ENCODE measurements at regions not wholly inside any gene's neighbourhood (a gene's known extent, or its start where the extent isn't known, plus 50 kb on each side); places are given as distances from the start of the nearest gene placed in this dataset.
A peak's percentile ranks its signal among the peaks of the same experiment; 100 is the strongest.

- Histone ChIP-seq H3K4me1 (ENCODE audit: low read length) (peaks cover 19% of the 10 kb centered on the region), H3K9ac (ENCODE audit: low read length) (no peak overlapping the region), H3K36me3 (replicated peaks; ENCODE audit: low read depth, low read length) (no peaks in the 10 kb centered on the region), H3K9me3 (ENCODE audit: insufficient read depth, low read length) (no peaks in the 10 kb centered on the region), H3K4me3 (ENCODE audit: low read length) (peak overlapping the region; percentile 32; the same call in 1 of the 2 replicates), H3K27me3 (ENCODE audit: low read depth, low read length) (no peaks in the 10 kb centered on the region), H3K4me2 (ENCODE audit: low read length) (peak overlapping the region; percentile 39), H3K27ac (ENCODE audit: low read length) (peak overlapping the region; percentile 68), H4K20me1 (ENCODE audit: insufficient read depth, low read length) (no peaks in the 10 kb centered on the region), H3K79me2 (ENCODE audit: low read length) (no peaks in the 10 kb centered on the region), H2AFZ (ENCODE audit: low read depth, low read length) (no peak overlapping the region)
- TF ChIP-seq CTCF (IDR thresholded peaks at IDR 0.05; ENCODE audit: low read depth, low read length) (no peak), EZH2phosphoT487 (IDR thresholded peaks at IDR 0.05; ENCODE audit: low read depth) (no peak)
Observed at GRCh38 chr5:105773241-105773640, 1897.5 kb downstream of the EFNA5 start.

GRCh38 chr5:105767267-105767666 lies 1903.5 kb downstream of the EFNA5 start:
- no peak overlapping the region for H3K27ac ChIP-seq (ENCODE audit: low read length)
- no peak overlapping the region for H2AFZ ChIP-seq (ENCODE audit: low read depth, low read length)
- TF ChIP-seq EZH2phosphoT487 (IDR thresholded peaks at IDR 0.05; ENCODE audit: low read depth), result no peak

GRCh38 chr5:105762728-105763127 lies 1908.0 kb downstream of the EFNA5 start:
- Histone ChIP-seq H3K36me3 (replicated peaks; ENCODE audit: low read depth, low read length) (no peaks in the 10 kb centered on the region), H2AFZ (ENCODE audit: low read depth, low read length) (no peak overlapping the region), H3K79me2 (ENCODE audit: low read length) (no peaks in the 10 kb centered on the region), H3K9me3 (ENCODE audit: insufficient read depth, low read length) (no peaks in the 10 kb centered on the region), H3K4me2 (ENCODE audit: low read length) (no peak overlapping the region), H3K9ac (ENCODE audit: low read length) (no peak overlapping the region), H4K20me1 (ENCODE audit: insufficient read depth, low read length) (no peaks in the 10 kb centered on the region), H3K27me3 (ENCODE audit: low read depth, low read length) (no peaks in the 10 kb centered on the region), H3K27ac (ENCODE audit: low read length) (no peak overlapping the region), H3K4me3 (ENCODE audit: low read length) (no peak overlapping the region), H3K4me1 (ENCODE audit: low read length) (no peaks in the 10 kb centered on the region)
- no peak for TF ChIP-seq CTCF (IDR thresholded peaks at IDR 0.05; ENCODE audit: low read depth, low read length)

More at GRCh38 chr5:105767267-105767666, 1903.5 kb downstream of the EFNA5 start:
- H3K4me1 ChIP-seq (ENCODE audit: low read length), result peaks cover 1% of the 10 kb centered on the region
- no peak overlapping the region for H3K4me3 ChIP-seq (ENCODE audit: low read length)
- no peaks in the 10 kb centered on the region for H4K20me1 ChIP-seq (ENCODE audit: insufficient read depth, low read length)
- no peaks in the 10 kb centered on the region for H3K36me3 ChIP-seq (replicated peaks; ENCODE audit: low read depth, low read length)
- H3K79me2 ChIP-seq (ENCODE audit: low read length), result no peaks in the 10 kb centered on the region
- H3K4me2 ChIP-seq (ENCODE audit: low read length), result no peak overlapping the region
- H3K9me3 ChIP-seq (ENCODE audit: insufficient read depth, low read length), result no peaks in the 10 kb centered on the region
- no peaks in the 10 kb centered on the region for H3K27me3 ChIP-seq (ENCODE audit: low read depth, low read length)
- H3K9ac ChIP-seq (ENCODE audit: low read length), result no peak overlapping the region

GRCh38 chr5:105754056-105754455 lies 1916.7 kb downstream of the EFNA5 start:
- no peaks in the 10 kb centered on the region for H4K20me1 ChIP-seq (ENCODE audit: insufficient read depth, low read length)
- no peak overlapping the region for H3K9ac ChIP-seq (ENCODE audit: low read length)
- H3K4me1 ChIP-seq (ENCODE audit: low read length), result no peaks in the 10 kb centered on the region
- H3K9me3 ChIP-seq (ENCODE audit: insufficient read depth, low read length), result no peaks in the 10 kb centered on the region
- H3K27ac ChIP-seq (ENCODE audit: low read length), result no peak overlapping the region
- no peak overlapping the region for H3K4me2 ChIP-seq (ENCODE audit: low read length)
- no peak overlapping the region for H3K4me3 ChIP-seq (ENCODE audit: low read length)
- H3K79me2 ChIP-seq (ENCODE audit: low read length), result no peaks in the 10 kb centered on the region
- H3K36me3 ChIP-seq (replicated peaks; ENCODE audit: low read depth, low read length), result no peaks in the 10 kb centered on the region
- H3K27me3 ChIP-seq (ENCODE audit: low read depth, low read length), result no peaks in the 10 kb centered on the region
- no peak for TF ChIP-seq CTCF (IDR thresholded peaks at IDR 0.05; ENCODE audit: low read depth, low read length)
- TF ChIP-seq EZH2phosphoT487 (IDR thresholded peaks at IDR 0.05; ENCODE audit: low read depth), result no peak
- no peak overlapping the region for H2AFZ ChIP-seq (ENCODE audit: low read depth, low read length)

GRCh38 chr5:105752801-105753200 lies 1917.9 kb downstream of the EFNA5 start:
- Histone ChIP-seq H3K27ac (ENCODE audit: low read length) (no peak overlapping the region), H3K36me3 (replicated peaks; ENCODE audit: low read depth, low read length) (no peaks in the 10 kb centered on the region), H3K4me1 (ENCODE audit: low read length) (no peaks in the 10 kb centered on the region), H3K9ac (ENCODE audit: low read length) (no peak overlapping the region), H3K4me3 (ENCODE audit: low read length) (no peak overlapping the region), H4K20me1 (ENCODE audit: insufficient read depth, low read length) (no peaks in the 10 kb centered on the region), H2AFZ (ENCODE audit: low read depth, low read length) (no peak overlapping the region), H3K4me2 (ENCODE audit: low read length) (no peak overlapping the region), H3K79me2 (ENCODE audit: low read length) (no peaks in the 10 kb centered on the region), H3K9me3 (ENCODE audit: insufficient read depth, low read length) (no peaks in the 10 kb centered on the region), H3K27me3 (ENCODE audit: low read depth, low read length) (no peaks in the 10 kb centered on the region)
- TF ChIP-seq EZH2phosphoT487 (IDR thresholded peaks at IDR 0.05; ENCODE audit: low read depth) (no peak), CTCF (IDR thresholded peaks at IDR 0.05; ENCODE audit: low read depth, low read length) (no peak)
